ENCODE measurements at regions not wholly inside any gene's neighbourhood (a gene's known extent, or its start where the extent isn't known, plus 50 kb on each side); places are given as distances from the start of the nearest gene placed in this dataset.
"Not testable (repeated sequence)": the region's sequence is repeated elsewhere in the genome, so short reads cannot be mapped to it uniquely, and the experiment has no call there.

DNA sequence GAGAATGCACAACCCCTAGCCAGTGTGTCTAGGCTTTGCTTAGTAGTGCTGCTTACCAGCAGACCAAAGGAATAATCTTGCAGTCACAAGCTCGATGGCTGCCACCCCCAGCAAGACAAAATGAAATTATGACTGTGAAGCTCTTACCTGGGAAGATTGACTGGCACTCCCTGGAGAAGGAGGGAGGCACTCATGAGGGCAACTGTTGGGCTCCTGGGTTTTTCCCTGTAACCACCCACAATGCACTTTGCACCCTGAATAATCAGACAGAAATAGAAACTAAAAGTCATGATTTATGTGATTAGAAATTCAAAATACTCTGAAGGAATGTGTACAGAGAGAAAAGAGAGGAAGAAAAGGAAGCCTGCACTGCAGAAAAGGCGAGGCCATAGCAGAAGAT, 144.3 kb upstream of the DGKB start:
- DNase-seq = no peak

DNA sequence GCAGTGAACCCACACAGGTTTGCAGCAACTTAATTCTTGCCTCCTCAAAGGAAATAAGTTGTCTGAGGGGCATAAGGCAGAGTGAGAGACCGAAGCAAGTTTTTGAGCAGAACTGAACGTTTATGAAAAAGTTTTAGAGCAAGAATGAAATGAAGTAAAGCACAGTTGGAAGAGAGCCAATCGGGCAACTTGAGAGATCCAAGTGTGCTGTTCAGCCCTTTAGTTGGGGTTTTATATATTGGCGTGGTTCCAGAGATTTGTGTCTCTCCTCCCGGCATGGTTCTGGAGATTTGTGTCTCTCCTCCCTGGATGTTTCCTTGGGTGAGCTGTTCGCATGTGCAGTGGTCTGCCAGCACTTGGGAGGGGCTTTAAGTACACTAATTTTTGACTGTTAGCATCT, 141.4 kb upstream of the DGKB start:
- no peak for DNase-seq

DNA sequence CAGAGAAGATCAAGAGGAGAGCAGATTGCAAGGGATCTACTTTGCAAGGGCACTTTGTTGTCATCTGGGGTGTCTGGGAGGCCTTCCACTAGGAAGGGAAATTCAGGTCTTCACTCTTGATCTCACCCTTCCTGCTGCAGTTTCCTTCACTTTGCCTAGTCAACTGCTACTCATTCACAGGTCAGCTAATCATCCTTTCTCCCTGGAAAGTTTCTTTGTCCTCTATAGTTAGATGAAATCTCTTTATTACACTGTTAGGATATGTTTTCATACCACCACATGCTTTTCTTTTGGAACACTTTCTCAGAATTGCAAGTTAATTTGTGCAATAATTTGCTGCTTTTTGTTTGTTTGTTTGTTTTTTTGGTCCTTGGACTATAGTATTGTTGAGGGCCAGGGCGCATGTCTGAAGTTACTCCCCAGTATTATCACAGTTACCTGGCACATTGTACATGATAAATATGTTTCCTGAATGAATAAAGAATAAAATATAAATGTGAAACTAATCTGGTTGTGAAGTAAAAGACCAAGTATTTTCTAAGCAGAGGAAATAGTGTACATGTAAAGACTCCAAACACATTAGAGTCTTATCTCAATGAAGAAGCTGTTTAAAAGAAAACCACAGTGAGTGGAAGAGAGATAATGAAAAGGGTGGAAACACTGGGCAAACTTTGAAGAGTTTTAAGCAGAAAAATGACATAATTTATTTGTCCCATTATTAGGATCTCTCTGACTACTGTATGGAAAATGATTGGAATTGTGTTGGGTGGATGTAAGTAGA, 139.9 kb upstream of the DGKB start:
- DNase-seq = no peak

DNA sequence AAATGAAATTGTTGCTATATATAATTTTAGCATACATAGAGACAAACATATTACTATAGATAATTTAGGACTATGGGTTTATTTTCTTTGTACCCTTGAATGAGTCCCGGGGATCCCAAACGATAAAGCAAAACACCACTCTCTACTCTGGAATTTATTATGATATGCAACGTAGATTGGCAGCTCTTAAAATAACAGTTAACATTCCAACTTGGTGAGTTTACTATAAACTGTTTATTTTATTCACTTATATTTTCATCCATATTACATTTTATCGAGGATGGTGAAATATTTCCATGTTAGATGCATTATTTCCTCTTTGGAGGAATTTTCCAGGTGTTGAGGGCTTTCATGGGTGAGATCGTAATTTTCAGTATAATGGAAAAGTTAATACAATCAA, 138.7 kb upstream of the DGKB start:
- DNase-seq = no peak

DNA sequence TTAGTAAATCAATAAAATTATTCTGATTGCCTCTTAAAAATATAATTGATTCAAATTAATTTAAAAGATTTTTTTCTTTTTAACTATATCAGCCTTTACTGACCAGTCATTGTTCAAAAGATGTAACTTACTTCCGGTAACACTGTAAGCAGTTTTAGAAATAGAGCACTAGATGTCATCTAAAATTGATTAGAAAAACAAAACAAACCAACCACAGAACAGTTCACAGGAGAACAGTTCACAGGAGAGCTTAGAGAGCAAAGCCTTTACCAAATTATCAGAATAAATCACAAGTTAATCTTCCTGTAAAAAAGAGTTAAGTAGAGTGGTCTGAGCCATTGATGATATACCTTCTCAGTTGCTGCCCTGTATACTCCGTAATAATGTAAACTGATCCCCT, 133.3 kb upstream of the DGKB start:
- no peak for DNase-seq

DNA sequence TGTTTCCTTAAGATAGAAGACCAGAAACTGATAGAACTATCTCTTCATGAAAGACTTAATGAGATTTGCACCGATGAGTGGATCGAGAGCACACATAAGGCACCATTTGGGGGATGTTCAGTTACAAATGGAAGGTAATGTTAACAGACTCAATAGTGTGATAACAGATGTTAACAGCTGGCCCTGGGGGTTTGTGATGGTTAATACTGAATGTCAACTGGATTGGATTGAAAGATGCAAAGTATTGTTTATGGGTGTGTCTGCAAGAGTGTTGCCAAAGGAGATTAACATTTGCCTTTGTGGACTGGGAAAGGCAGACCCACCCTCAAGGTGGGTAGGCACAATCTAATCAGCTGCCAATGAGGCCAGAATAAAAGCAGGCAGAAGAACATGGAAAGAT, 130.5 kb upstream of the DGKB start:
- no peak for DNase-seq

DNA sequence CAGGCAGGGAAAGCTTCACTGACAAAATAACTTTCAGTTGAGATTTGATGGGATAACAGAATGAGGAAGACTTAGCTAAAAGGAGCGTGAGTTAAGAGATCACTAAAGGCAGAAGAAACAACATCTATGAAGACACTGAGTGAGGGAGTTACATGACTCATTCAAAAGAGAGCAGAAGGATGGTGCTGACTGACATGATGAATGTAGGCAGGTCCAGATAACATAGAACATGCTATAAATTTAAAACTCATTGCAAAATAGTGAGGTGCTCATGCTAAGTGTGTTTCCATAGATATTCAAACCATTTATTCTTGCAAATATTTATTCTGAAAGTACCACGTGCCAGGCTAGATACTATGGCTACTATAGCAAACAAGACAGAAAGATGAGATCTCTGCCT, 116.4 kb upstream of the DGKB start:
- DNase-seq = no peak

DNA sequence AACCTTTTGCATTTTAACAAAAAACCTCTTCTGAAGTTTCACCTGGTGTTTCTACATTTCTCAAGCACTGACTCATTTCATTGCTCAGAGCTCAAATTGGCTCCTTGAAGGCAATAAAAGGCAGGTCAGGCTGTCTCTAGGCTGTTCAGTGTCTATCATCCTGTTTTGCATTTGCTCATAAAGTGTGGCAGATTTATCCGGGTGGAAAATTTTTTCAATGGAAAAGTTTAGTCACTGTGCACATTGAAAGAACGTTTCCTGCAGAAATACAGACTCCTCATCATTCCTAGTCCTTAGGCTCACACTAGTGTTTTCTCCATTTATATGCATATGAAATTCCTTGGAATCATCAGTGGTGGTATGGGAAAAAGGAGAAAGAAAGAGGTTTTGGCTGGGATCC, 114.2 kb upstream of the DGKB start:
- DNase-seq = no peak

DNA sequence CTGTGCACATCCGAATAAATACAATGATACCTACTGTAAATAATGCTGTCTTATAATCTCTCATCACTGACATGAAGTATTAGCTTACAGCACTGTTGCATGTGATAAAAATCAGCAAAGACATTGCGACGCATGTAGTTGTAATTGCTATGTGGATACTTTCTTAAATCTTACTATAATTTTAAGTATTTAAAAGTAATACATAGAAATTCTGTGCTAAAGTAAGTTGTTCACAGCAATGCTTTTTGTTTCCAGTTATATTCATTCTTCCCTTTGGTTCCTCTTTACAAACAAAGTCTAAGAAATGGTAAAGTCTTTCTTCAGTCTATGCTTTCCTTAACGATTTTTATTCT, 113.7 kb upstream of the DGKB start:
- no peak for DNase-seq

DNA sequence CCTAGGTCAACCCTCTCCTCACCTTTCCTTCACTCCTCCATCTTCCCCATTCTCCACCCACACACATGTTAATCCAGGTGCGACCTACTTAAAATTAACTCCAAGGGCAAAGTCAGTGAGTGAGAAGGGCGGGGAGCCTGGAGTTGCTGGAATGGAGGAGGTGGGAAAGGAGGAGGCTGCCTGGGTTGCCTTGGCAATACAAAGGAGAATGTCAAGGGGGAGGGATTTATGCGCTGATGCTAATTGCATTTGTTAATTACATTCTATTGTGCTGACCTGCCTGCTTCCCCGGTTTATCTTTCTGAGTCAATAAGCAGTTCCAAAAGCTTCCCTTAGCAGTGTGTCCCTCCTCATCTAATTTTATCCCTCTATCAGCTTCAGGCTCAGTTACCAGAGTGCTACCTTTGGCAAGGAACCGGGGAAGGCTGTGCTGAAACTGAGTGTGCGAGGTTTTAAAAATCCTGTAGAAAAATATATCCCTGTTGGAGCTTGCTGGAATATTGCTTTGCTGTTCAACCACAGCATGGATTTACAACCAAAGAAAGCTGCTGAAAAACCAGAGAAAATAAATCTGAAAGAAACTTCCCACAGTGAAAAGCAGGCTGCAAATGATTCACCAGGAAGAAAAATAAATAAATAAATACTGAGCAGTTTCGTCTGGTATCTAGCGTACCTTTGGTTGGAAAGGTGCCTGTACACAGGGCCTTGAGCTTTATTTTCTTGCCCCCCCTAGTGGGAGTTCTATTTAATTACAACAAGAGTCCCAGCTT, 113.2 kb upstream of the DGKB start:
- peak; percentile 22 for DNase-seq

DNA sequence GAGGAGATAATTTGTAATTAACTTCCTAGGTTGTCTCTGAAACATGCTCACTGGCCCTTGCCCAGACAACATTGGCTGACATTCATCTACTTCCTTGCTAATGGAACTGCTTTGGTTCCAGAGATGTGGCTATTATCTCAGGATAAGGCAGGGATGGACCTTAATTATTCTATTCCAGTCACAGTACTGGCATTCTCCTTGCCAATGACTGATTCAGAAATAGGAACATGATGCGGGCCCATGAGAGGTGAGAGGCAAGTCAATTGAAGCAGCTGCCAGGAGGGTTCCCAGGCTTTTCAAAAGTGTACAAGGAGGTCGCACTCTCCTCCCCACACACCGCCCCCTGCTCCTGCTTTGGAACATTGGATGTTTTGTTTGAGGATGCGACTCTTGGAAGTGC, 109.6 kb upstream of the DGKB start:
- no peak for DNase-seq

DNA sequence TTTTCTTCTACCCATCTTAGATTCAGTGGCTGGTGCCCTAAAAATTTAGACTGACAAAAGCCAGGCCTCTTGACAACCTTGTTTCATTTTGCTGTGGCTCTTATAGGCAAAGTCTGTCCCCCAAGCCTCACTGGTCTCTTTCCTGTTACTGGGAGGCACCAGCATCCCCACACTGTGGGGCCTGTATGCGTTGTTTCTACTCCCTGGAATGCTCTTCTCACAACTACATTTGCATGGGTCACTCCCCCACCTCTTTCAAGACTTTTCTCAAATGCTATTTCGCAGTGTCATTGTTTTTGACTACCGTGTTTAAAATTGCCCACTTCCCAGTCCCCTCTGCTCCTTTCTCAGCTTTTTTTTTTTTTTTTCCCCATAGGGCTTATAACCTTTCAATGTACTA, 108.7 kb upstream of the DGKB start:
- DNase-seq = no peak

DNA sequence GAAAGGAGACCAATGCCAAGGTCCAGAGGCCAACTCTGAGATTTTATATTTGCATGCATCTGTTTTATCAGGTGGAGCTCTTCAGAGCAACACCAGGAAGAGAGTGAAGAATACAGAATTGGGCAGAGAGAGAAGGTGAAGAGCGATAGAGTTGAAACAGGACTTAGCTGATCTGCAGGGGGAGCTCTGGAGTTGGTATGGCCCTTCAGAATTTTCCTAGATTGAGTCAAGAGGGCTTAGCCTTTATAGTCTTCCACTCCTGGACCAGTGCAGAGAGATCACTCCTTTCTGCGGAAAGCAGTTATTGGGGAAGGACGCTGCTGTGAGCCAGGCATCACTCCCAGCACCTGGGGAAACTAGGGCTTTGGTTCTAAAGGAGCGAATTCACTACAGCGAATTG, 105.0 kb upstream of the DGKB start:
- no peak for DNase-seq

DNA sequence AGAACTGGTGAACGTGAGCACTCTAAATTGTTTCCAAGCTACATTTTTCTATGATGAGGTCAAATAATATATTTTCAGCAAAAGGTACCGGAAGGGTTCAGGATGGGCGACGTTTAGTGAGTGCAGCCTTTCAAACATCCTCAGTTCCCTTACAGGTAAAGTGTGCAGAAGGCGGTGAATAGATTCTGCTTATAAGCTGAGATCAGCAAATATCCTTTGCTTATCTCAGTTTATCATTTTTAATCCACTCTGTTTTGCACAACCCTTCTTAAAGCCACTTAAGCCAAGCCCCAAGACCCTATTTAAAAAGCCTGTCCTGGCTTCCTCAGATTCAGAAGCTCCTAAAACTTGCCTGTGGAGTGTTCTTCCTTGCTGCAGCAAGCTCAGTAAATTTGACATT, 103.1 kb upstream of the DGKB start:
- DNase-seq = no peak

DNA sequence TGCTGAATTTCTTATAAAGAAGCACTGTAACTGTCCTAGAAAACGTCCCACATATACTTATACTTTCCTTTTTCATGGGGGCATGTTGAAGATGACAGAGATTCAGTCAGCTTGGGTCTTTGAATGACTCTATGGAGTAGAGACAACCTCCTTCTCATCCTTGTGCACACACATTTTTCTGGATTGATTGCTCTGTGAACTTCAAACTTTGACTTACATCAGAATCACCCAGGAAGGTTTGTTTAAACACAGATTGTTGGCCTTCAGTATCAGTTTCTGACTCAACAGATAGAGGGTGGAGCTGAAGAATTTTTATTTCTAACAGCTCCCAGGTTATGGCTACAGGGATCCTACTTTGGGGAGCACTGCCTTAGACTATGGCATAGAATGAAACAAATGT, 97.6 kb upstream of the DGKB start:
- DNase-seq = no peak

DNA sequence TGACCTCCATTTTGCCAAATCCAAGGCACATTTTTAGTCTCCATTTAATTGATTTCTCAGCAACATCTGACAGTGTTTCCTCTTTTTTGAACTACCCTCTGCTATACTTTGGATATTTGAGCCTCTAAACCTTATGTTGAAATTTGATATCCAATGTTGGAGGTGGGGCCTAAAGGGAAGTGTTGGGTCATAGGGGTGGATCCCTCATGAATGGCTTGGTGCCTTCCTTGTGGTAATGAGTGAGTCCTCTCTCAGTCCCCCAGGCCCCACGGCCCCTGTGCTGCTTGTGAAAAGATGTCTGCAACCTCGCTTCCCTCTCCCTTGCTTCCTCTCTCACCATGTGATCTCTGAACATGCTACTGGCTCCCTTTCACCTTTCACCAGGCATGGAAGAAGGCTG, 96.8 kb upstream of the DGKB start:
- no peak for DNase-seq

DNA sequence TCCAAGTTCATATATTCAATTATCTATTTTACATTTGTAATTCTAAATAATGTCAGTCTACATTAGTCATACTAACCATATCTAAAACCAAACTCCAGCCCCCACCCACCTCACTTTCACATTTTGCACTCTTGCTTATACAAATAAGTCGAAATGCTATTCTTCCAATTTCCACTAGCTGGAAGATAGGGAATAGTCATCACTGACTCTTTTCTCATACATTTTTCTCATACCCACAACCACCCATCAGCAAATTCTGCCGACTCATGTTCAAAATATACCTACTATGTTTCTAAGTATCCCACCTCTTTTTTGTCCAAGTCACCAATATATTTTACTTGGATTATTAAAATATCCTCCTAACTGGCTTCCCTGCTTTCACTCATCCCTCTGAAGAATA, 93.2 kb upstream of the DGKB start:
- no peak for DNase-seq

DNA sequence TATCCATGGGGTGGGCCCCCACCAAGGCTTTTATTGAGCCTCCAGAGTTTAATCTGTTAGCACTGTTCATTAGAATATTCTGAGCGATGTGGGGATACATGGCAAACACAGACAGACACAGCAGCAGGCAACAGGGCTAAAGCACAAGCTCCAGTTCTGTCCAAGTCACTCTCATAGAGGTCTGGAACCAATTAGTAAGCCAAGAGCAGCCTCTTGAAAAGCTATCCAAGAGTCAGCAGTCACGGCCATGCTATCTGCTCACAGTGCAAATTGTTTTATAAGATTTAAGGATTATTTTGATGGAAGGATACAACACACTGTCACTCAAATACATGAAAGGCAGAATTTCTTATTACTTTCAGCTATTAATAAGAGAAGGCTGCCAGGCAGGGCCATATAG, 86.4 kb upstream of the DGKB start:
- no peak for DNase-seq

DNA sequence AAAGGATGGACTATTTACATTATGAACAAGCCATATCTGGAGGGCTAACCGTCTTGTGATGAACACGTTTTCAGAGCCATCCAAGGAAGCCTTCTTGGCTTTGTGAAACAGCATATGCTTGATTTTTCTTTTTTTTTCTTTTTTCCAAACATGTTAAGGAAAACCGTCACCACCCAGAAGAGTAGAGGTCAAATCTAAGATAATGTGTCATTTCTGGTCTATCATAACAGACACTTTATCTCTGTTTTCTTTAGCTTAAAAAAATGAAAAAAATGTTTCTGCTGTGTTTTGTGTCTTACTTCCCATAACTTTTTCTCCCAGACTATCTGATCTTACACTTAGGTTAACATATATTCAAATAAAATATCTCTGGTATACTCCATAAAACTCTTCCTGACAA, 76.1 kb upstream of the DGKB start:
- DNase-seq = no peak

DNA sequence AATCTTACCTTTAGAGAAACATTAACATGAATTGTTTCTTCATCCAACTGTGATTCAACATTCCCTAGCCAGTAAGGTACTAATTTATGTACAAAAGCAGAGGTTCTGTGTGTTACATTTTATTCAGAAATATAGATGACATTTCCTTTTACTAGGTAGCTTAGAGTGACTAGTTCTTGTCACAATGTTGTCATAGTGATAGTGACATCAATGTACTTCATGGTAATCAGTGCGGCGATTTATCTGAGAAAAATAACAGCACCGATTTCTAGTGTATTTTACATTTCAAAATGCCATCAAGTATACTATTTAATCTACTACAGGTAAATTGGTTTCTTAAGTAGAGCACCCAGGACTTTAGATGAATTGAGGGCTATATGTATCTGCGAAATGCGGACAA, 72.1 kb upstream of the DGKB start:
- no peak for DNase-seq

DNA sequence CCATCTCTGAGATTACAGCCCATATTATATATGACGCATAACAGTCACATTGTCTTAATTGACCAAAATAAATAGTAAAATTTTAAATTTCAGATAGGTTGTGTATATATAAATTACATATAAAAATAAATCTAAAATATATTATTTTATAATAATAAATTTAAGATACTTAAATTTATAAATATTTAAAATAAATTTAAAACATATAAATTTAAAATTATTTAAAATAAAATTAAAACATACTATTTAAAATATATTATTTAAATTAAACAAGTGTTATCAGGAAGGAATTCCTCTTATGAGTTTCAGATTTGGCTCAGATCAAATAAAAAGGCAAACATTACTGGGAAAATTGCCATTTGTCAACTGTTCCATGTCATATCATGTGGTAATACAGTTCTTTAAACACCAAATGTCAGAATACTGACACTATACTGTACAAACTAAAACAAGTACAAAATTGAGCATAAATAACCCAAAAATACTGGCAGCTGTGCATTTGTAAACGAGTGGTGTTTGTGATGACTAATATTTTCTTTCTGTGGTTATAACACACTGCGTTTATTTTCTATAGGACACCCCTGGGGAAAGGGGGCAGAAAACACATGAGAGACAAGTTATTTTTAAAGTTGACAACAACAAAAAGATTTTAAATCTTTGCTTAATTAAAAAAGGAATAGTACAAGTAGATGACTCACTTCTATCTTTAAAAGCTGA, 71.3 kb upstream of the DGKB start:
- no peak for DNase-seq

DNA sequence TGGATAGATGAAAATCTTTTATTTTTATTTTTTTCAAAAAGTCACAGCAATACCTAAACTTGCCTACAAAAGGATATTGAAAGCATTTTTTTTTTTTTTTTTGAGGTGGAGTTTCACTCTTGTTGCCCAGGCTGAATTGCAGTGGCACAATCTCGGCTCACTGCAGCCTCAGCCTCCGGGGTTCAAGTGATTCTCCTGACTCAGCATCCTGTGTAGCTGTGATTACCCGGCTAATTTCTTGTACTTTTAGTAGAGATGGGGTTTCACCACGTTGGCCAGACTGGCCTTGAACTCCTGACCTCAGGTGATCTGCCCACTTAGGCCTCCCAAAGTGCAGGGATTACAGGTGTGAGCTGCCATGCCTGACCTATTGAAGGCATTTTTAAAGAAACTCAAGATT, 69.1 kb upstream of the DGKB start:
- not testable (repeated sequence) for DNase-seq

DNA sequence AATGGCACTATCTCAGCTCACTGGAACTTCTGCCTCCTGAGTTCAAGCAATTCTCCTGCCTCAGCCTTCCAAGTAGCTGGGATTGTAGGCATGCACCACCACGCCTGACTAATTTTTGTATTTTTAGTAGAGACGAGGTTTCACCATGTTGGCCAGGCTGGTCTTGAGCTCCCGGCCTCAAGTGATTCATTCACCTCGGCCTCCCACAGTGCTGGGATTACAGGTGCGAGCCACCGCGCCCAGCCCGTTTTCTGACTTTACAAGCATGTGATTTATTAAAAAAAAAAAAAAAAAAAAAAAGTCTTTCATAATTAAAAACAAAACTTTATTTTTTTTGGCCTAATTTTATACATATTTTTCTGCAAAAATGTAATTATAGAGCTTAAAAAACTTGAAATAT, 64.8 kb upstream of the DGKB start:
- not testable (repeated sequence) for DNase-seq

DNA sequence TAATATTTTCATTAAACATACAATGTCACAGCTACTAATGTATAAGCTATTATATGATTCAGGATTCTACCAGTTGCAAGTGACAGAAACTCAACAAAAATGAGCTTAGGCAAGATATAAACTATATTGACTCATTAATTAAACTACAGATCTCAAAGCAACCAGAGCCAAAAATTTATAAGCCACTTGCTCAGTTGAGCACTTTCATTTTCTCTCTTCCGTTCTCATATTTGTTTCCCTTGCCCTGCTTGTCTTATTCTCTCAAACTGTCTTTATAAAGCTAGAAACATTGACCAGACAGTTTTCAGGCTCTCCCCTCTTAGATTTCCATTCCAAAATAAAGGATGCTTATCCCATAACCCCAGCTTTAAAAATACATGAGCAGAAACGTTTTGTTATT, 60.2 kb upstream of the DGKB start:
- no peak for DNase-seq

Measured in CD4-positive, alpha-beta T cell treated with Interleukin-17A for 1 hour (primary cell).